HG02943 (cell line): ENCODE measurements at regions not wholly inside any gene's neighbourhood (a gene's known extent, or its start where the extent isn't known, plus 50 kb on each side); places are given as distances from the start of the nearest gene placed in this dataset.

ENCODE experiments used
- ATAC-seq: cut with Tn5 transposase; IDR thresholded peaks from one replicate; pipeline ENCODE4 v1.9.1; 2021; ENCODE audit warnings: mild to moderate bottlenecking, low read depth, moderate library complexity; ENCODE audit not compliant: unreplicated experiment

GRCh38 chr9:32264170-32264864, 120.1 kb upstream of the ACO1 start:
- no peak for ATAC-seq

DNA sequence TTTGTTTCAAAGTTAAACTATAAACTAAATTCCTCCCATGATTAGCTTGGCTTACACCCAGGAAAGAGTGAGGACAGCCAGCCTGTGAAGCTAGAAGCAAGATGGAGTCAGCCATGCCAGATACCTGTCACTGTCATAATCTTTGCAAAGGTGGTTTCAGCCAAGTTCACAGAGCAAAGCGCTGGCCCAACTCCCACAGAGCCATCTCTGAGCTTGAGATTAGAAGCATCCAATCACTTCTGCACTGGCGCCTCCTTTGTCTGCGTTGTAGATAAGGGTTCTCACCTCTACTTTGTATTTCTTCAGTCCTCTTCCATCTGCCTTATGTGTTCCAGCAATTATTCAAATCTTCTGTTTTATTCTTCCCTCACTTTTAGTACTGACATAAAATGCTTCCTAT, 119.4 kb upstream of the ACO1 start:
- no peak for ATAC-seq

GRCh38 chr9:32278991-32279390, 105.5 kb upstream of the ACO1 start:
- ATAC-seq = no peak

- no peak for ATAC-seq
These were observed 94.7 kb upstream of the ACO1 start for GRCh38 chr9:32289756-32290155.

- no peak for ATAC-seq
These were observed 93.1 kb upstream of the ACO1 start for GRCh38 chr9:32291370-32291769.

- no peak for ATAC-seq
These were observed 91.8 kb upstream of the ACO1 start for GRCh38 chr9:32292611-32293010.

GRCh38 chr9:32293091-32293490, 91.4 kb upstream of the ACO1 start:
- no peak for ATAC-seq

GRCh38 chr9:32294106-32294505, 90.3 kb upstream of the ACO1 start:
- ATAC-seq = no peak

DNA sequence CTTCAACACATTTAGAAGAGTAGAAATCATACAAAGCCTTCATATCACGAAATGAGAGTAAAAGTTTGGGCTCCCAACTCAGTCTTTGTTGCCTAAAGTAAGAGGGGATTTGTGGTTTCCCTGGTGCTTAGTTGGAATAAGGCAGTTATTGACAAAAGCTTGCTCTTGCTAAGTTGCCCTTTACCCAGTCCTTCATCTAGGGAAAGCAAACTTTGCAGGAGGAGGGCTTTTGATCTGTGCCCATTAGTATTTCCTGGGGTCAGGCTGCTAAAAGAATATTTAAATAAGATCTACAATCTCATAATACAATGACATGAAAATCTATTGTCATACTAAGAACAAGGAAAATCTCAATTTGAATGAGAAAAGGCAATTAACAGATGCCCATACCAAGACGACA, 84.1 kb upstream of the ACO1 start:
- no peak for ATAC-seq

GRCh38 chr9:32304495-32304894, 79.9 kb upstream of the ACO1 start:
- no peak for ATAC-seq

DNA sequence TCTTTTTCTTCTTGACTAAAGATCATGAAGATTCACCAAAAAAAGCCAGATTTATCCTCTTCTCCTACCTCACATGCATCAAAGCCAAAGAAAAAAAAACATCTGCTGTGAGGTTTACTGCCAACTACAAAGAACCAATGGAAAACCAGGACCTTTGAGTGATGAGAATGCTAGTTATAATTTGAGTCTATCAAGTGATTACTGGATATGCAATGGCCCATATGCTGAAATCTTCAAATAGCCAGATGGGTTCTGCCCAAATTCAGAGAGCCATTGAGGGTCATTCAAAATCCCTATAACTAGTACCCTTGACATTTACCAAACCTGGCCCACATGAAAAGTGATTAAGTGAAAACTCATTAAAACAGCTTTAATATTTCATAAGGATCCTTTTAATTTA, 78.4 kb upstream of the ACO1 start:
- no peak for ATAC-seq

- ATAC-seq = no peak
These were observed 65.0 kb upstream of the ACO1 start for GRCh38 chr9:32319312-32319929.

GRCh38 chr9:32322622-32323021, 61.8 kb upstream of the ACO1 start:
- no peak for ATAC-seq

- ATAC-seq = no peak
These were observed 58.3 kb upstream of the ACO1 start for GRCh38 chr9:32326146-32326545.

DNA sequence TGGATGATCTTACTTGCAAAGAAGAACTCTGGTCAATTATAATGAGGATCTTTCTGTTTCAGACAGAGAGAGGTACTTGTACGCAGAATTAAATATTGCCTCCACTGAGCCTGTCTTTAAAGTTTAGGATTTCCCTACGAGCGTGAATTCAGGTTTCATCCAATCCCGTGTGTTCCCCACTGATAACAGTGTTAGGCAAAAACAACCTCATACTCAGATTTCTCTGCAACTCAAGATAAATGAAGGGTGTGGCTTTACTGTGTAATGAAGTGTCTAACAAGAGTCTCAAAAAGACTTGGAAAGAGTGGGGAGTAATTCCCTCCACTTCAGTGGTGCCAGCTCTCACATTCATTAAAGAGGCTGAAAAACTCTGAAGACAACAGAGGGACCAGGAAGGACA, 53.2 kb upstream of the ACO1 start:
- ATAC-seq = no peak

GRCh38 chr9:32334112-32334511, 50.3 kb upstream of the ACO1 start:
- ATAC-seq = no peak
